IPS-15b (cell line): ENCODE measurements at regions not wholly inside any gene's neighbourhood (a gene's known extent, or its start where the extent isn't known, plus 50 kb on each side); places are given as distances from the start of the nearest gene placed in this dataset.

Source experiments
- H3K27me3 ChIP-seq: one replicate; pipeline ENCODE4 v1.6.1; 2013; ENCODE audit warnings: low read length; ENCODE audit not compliant: control insufficient read depth, insufficient read depth
- H3K36me3 ChIP-seq: one replicate; pipeline ENCODE4 v1.6.1; 2013; ENCODE audit warnings: low read length; ENCODE audit not compliant: control insufficient read depth, insufficient read depth
- H3K4me1 ChIP-seq: one replicate; pipeline ENCODE4 v1.6.1; 2013; ENCODE audit warnings: mild to moderate bottlenecking, low read length; ENCODE audit not compliant: control insufficient read depth, insufficient read depth
- H3K4me3 ChIP-seq: one replicate; pipeline ENCODE4 v1.5.1; 2013; ENCODE audit warnings: low read depth, low read length
- H3K9ac ChIP-seq: one replicate; pipeline ENCODE4 v1.6.1; 2013; ENCODE audit warnings: low read depth, mild to moderate bottlenecking, low read length
- H3K9me3 ChIP-seq: one replicate; pipeline ENCODE4 v1.6.1; 2013; ENCODE audit warnings: mild to moderate bottlenecking, low read length; ENCODE audit not compliant: control insufficient read depth, insufficient read depth

DNA sequence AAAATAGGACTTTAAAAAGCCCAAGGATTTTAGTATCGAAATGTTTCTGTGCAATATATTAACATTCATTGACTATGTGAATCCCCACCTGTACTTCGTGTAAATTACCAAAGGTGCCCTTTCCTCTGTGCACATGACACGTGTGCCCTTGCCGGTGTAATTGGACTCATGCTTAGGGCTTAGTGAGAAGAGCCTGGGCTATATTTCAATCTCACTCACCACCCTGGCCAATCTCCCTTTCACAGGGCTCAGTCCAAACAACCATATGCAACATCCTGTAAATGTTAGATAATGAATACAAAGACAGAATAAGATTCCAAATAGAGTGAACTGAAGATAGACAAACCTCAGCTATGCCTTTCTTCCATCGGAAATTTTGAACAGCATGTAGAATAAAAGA is 564.3 kb downstream of the USP25 start:
- Histone ChIP-seq H3K9ac (no peak overlapping the region), H3K27me3 (no peaks in the 10 kb centered on the region), H3K36me3 (no peaks in the 10 kb centered on the region), H3K9me3 (no peaks in the 10 kb centered on the region), H3K4me3 (no peak overlapping the region), H3K4me1 (no peaks in the 10 kb centered on the region)

DNA sequence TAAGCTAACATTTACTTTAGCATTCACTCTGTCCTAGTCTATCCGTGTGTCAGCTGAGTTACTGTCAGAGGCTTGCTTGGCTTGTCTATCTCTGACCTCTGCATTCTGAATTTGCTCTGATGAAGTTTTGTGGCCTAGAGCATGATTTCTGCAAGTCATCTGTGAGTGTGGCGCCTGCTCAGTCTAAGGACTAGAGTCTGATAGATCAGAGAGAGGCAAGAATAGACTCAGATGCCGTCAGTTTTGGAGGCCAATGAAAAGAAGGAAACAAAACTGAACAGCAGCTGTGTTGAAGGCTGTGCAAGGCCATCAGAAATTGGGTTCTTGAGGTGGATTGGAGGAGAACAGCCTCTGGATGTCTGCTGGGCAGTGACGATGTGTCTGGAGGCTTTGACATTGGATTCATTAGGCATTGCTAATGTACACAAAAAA is 573.1 kb downstream of the USP25 start:
- Histone ChIP-seq H3K27me3 (no peaks in the 10 kb centered on the region), H3K36me3 (no peaks in the 10 kb centered on the region), H3K9ac (no peak overlapping the region), H3K4me3 (no peak overlapping the region), H3K4me1 (no peaks in the 10 kb centered on the region), H3K9me3 (no peaks in the 10 kb centered on the region)

DNA sequence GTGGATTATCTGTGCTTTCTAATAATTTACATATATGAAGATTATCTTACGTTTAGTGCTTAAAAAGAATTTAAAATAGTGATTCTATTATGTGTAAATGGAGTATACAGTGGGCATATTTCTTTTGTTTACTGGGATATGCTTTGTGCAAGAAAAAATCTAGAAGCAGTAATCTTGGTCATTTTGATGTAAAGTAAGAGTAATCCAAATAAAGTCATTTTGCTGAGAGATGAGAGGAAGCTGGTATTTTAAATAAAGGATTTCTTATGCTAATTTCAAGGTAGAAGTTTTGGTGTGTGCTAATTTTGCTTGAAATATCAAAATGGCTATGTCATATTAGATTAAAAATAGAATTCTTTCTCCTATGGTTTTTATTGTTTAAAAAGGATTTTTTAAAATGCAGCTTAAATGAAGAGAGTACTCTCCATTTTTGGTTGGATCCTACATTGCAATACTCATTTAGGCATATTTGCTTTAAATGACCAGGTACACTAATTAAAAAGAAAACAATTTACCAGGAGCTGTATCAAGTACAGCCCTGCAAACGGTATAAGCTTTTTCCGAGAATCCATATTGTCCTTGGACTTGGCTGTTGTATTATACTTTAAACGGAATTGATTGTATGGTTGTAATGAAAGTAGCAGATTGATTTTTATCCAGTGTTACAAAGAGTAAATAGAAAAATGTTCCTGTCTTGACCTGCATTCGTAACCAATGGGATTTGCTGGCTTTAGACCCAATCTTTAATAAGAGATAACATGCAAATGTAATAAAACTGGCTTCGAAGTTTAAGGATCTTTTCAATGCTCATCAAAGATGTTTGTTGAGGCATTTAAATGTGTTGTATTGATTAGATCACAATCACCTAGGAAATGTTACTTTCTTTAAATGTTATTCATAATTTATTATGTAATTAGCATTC is 574.7 kb downstream of the USP25 start:
- no peaks in the 10 kb centered on the region for H3K36me3 ChIP-seq
- H3K4me1 ChIP-seq, result no peaks in the 10 kb centered on the region
- H3K9ac ChIP-seq, result no peak overlapping the region
- H3K9me3 ChIP-seq, result no peaks in the 10 kb centered on the region
- H3K27me3 ChIP-seq, result no peaks in the 10 kb centered on the region
- H3K4me3 ChIP-seq, result no peak overlapping the region

DNA sequence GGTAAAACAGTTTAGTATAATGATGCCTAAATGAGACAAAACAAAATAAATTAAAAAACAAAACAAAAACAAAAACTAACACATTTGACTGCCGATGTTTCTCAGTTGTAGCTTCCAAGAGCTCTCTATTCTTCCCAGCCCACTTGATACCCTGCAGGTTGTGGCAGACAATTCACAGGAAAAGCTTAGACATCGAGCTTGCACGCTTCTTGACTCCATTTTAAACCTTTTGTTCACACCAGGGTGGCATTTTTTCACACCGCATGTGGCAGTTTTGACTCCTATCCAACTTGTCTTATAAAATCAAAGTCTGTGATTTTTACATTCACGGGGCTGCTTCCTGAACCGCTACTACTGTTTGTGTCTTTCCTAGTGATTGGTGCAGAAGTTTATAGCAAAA is 575.9 kb downstream of the USP25 start:
- H3K36me3 ChIP-seq, result no peaks in the 10 kb centered on the region
- no peak overlapping the region for H3K9ac ChIP-seq
- no peak overlapping the region for H3K4me3 ChIP-seq
- H3K9me3 ChIP-seq, result no peaks in the 10 kb centered on the region
- no peaks in the 10 kb centered on the region for H3K4me1 ChIP-seq
- no peaks in the 10 kb centered on the region for H3K27me3 ChIP-seq

DNA sequence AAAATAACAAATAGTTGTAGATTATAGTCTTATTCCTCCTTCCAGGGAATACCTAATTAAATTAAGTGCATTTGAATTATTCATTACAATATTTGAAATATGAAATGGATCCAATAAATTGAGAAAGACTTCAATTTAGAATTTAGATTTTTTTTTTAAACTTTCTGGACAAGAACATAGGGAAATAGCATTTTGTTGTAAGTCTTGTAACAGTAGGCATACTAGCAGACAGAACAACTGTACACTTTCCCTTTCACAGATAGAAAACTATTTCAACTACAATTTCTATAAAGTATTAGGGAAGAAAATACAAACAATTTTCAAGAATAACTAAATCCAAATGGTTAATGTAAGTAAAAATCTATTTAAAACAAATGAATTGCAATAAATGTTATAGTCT is 577.5 kb downstream of the USP25 start:
- H3K4me3 ChIP-seq, result no peak overlapping the region
- no peaks in the 10 kb centered on the region for H3K9me3 ChIP-seq
- H3K36me3 ChIP-seq, result no peaks in the 10 kb centered on the region
- H3K4me1 ChIP-seq, result no peaks in the 10 kb centered on the region
- no peaks in the 10 kb centered on the region for H3K27me3 ChIP-seq
- H3K9ac ChIP-seq, result no peak overlapping the region

DNA sequence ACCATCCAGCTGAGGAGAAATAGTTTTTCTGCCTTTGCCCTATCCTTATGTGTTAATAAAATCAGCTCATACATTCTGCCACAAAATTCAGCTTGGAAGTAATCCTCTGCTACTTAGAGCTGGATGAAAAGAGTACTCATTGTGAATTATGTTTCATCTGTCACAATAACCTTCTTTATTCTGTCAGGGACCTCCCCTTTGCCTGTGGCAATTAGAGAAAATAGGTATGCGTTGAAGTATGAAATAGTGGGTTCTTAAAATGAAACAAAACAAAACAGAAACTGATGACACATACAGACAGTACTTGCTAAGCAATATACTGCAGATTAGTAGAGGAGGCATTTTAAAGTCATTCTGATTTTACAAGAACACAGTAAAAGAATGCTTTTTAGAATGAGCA is 578.5 kb downstream of the USP25 start:
- H3K27me3 ChIP-seq, result no peaks in the 10 kb centered on the region
- no peak overlapping the region for H3K4me3 ChIP-seq
- no peak overlapping the region for H3K9ac ChIP-seq
- no peaks in the 10 kb centered on the region for H3K9me3 ChIP-seq
- H3K4me1 ChIP-seq, result no peaks in the 10 kb centered on the region
- no peaks in the 10 kb centered on the region for H3K36me3 ChIP-seq

DNA sequence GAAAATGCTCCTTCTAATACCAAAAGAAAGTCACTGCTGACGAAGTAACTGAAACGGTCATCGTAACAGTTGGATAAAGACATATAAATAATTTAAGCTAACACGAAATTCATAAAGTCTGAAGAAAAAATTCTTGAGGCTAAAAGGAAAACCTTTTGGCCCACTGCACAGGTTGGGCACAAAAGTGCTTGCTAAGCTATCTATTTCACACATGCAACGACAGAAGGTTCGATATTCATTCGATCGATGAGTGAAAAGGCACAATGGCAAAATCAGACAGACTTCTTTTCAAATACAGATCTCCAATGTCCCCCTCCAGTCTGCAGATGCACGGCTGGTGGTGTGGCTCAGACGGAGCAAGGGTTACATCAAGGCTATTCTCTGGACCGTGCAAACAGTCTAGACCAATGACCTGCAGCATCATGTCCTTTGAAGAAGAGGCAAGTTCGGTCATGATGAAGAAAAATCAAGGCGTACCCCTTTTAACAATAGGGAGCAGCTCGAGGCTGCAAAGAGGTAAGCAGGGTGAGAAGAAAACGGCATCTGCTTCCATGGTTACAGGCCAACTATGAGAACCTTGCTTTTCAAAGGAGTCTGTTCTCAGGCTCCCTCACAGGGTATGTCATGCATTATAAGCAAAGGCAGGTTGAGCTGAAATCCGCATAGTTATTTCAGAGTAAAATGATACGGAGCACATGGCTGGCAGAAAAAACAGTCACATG is 579.6 kb downstream of the USP25 start:
- Histone ChIP-seq H3K27me3 (no peaks in the 10 kb centered on the region), H3K9me3 (no peaks in the 10 kb centered on the region), H3K4me1 (no peaks in the 10 kb centered on the region), H3K4me3 (no peak overlapping the region), H3K36me3 (no peaks in the 10 kb centered on the region), H3K9ac (no peak overlapping the region)

DNA sequence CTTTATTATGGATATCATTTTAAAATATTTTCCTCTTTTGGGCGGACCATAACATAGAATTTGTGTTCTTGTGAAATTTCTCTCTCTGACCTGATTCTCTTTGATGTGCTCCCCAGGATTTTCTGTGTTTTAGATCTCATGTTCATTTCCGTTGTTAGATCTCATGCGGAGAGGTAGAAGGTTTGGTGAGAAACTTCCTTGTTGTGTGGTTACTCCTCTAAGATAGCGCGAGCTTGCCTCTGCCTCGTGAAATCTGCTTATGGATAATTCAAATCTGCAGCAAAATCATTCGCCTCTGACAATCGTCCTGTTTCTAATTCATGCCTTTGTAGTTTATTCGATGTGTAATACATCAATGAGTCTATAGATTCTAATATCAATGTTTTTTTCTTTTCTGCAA is 580.4 kb downstream of the USP25 start:
- no peaks in the 10 kb centered on the region for H3K27me3 ChIP-seq
- H3K36me3 ChIP-seq, result no peaks in the 10 kb centered on the region
- no peaks in the 10 kb centered on the region for H3K9me3 ChIP-seq
- no peak overlapping the region for H3K4me3 ChIP-seq
- no peaks in the 10 kb centered on the region for H3K4me1 ChIP-seq
- H3K9ac ChIP-seq, result no peak overlapping the region

DNA sequence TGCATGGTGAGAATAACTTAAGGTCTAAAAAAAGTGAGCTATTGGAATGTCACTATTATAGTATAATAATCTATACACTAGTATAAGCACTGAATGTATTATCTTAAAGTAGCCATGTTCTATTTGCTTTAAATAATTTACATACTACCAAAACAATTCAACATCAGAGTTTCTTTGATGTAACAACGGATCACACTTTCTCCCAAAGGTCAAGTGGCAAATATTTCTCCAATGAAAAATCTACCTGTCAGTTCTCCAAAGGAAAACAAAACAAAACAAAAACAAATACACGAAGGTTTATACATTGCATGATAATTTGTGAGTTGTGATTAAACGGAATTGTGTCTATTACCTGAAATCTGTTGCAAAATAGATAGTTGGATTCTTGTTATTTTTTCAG is 581.4 kb downstream of the USP25 start:
- no peaks in the 10 kb centered on the region for H3K36me3 ChIP-seq
- no peaks in the 10 kb centered on the region for H3K9me3 ChIP-seq
- H3K4me3 ChIP-seq, result no peak overlapping the region
- H3K27me3 ChIP-seq, result no peaks in the 10 kb centered on the region
- H3K4me1 ChIP-seq, result peaks cover under 1% of the 10 kb centered on the region
- no peak overlapping the region for H3K9ac ChIP-seq

DNA sequence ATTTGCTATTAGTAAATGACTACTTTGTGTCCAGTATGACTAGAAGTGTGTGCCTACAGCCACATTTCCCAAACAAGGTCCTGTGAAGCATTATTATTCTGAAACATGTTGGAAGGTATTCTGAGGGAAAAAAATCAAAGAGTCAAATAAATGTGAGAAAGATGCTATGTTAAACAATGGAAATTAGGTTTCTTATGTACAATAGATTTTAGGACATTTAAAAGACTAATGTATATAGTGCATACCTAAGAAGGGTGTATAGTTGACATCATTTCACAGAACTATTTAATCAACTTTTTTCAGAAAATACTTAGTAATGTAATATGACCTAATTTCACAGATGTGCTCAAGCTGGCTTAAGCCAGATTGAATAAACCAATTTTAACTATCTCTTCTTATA is 582.5 kb downstream of the USP25 start:
- Histone ChIP-seq H3K36me3 (no peaks in the 10 kb centered on the region), H3K9me3 (no peaks in the 10 kb centered on the region), H3K27me3 (no peaks in the 10 kb centered on the region), H3K4me3 (no peak overlapping the region), H3K4me1 (peaks cover 7% of the 10 kb centered on the region), H3K9ac (no peak overlapping the region)

DNA sequence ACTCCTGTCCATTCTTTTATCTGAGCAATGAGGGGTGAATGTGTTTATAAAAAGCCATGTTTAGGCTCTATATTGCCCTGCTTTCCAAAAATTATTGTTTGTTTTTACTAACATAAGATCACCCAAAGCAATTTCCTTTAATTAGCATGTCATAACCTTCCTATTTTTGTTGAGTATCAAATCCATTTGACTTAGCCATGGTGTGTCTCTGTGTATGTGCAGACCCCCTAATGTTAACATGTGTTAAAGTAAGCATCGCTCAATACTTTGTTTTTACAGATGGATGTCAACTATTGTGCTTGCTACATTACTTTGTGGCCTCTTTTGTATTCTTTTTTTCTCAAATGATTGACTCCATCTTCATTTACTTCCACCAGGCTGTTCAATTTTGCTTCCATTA is 585.4 kb downstream of the USP25 start:
- H3K27me3 ChIP-seq, result no peaks in the 10 kb centered on the region
- H3K9me3 ChIP-seq, result no peaks in the 10 kb centered on the region
- no peak overlapping the region for H3K4me3 ChIP-seq
- no peak overlapping the region for H3K9ac ChIP-seq
- peaks cover 11% of the 10 kb centered on the region for H3K4me1 ChIP-seq
- no peaks in the 10 kb centered on the region for H3K36me3 ChIP-seq
